ENCODE measurements at regions not wholly inside any gene's neighbourhood (a gene's known extent, or its start where the extent isn't known, plus 50 kb on each side); places are given as distances from the start of the nearest gene placed in this dataset.

- no peak for DNase-seq
Observed at GRCh38 chr6:167759206-167759605, 67.5 kb upstream of the AFDN start.

- no peak for DNase-seq
Observed at GRCh38 chr6:167759912-167760311, 66.8 kb upstream of the AFDN start.

GRCh38 chr6:167760979-167761793 lies 65.5 kb upstream of the AFDN start:
- no peak for DNase-seq

GRCh38 chr6:167761794-167762258 lies 64.9 kb upstream of the AFDN start:
- no peak for DNase-seq

GRCh38 chr6:167762259-167762962 lies 64.3 kb upstream of the AFDN start:
- no peak for DNase-seq

- DNase-seq, result no peak
Observed at GRCh38 chr6:167763056-167763944, 63.4 kb upstream of the AFDN start.

- no peak for DNase-seq
Observed at GRCh38 chr6:167764215-167764614, 62.5 kb upstream of the AFDN start.

- no peak for DNase-seq
Observed at GRCh38 chr6:167764713-167765479, 61.8 kb upstream of the AFDN start.

- DNase-seq, result no peak
Observed at GRCh38 chr6:167766986-167767714, 59.6 kb upstream of the AFDN start.

- DNase-seq, result no peak
Observed at GRCh38 chr6:167767715-167768107, 59.0 kb upstream of the AFDN start.

- no peak for DNase-seq
Observed at GRCh38 chr6:167768471-167769215, 58.1 kb upstream of the AFDN start.

GRCh38 chr6:167769408-167770190 lies 57.1 kb upstream of the AFDN start:
- no peak for DNase-seq

- DNase-seq, result no peak
Observed at GRCh38 chr6:167770291-167770955, 56.3 kb upstream of the AFDN start.

GRCh38 chr6:167774881-167775280 lies 51.8 kb upstream of the AFDN start:
- DNase-seq, result no peak

- DNase-seq, result no peak
Observed at GRCh38 chr6:167776906-167777627, 49.6 kb upstream of the AFDN start.
